ENCODE measurements at regions not wholly inside any gene's neighbourhood (a gene's known extent, or its start where the extent isn't known, plus 50 kb on each side); places are given as distances from the start of the nearest gene placed in this dataset.

DNA sequence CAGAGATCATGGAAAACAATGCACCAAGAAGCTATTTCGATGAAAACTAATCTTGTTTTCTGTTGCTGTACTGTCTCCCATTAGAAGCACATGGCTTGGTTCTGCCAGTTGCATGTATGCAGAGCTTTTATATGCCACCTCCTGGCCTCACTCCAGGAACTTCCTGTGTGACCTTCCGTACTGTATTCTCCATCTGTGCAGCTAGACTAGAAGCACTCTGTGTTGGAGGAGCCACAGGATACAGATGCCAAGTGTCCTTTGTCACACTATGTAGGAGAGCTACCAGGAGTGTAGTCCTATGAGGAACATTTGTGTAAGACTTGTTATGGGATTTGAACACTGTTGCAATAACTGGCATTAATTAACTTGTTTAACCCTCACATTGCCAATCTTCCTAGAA, 503.5 kb upstream of the TPK1 start:
- TF ChIP-seq, protein P1, sequence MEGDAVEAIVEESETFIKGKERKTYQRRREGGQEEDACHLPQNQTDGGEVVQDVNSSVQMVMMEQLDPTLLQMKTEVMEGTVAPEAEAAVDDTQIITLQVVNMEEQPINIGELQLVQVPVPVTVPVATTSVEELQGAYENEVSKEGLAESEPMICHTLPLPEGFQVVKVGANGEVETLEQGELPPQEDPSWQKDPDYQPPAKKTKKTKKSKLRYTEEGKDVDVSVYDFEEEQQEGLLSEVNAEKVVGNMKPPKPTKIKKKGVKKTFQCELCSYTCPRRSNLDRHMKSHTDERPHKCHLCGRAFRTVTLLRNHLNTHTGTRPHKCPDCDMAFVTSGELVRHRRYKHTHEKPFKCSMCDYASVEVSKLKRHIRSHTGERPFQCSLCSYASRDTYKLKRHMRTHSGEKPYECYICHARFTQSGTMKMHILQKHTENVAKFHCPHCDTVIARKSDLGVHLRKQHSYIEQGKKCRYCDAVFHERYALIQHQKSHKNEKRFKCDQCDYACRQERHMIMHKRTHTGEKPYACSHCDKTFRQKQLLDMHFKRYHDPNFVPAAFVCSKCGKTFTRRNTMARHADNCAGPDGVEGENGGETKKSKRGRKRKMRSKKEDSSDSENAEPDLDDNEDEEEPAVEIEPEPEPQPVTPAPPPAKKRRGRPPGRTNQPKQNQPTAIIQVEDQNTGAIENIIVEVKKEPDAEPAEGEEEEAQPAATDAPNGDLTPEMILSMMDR (conservative IDR thresholded peaks at IDR 0.05 in 1 of 2, IDR thresholded peaks at IDR 0.05 in 1 of 2; ENCODE audit: extremely low read depth in 1 of 2, insufficient read depth in 1 of 2, low read depth in 1 of 2, low read length in 2 of 2) = no peak
- TF ChIP-seq EZH2 (IDR thresholded peaks at IDR 0.05; ENCODE audit: borderline replicate concordance, low read length) = no peak
